HCT116 (cell line): ENCODE measurements at regions not wholly inside any gene's neighbourhood (a gene's known extent, or its start where the extent isn't known, plus 50 kb on each side); places are given as distances from the start of the nearest gene placed in this dataset.

Source experiments
- CBX3 ChIP-seq: IDR thresholded peaks from 2 replicates; pipeline ENCODE4 v1.6.1; 2012; ENCODE audit warnings: low read depth
- CEBPB ChIP-seq: IDR thresholded peaks from 2 replicates; pipeline ENCODE4 v1.6.1; 2012; ENCODE audit warnings: low read depth
- CTCF ChIP-seq, 3 experiments: fragments of 200-600 bp in 1 of 3; sonication (generic) in 1 of 3; IDR thresholded peaks in 2 of 3; conservative IDR thresholded peaks in 1 of 3; 2 replicates each; pipeline ENCODE4 v1.5.1; 2012 to 2017; ENCODE audit warnings: low read depth in 2 of 3, low read length in 2 of 3, antibody characterized with exemption in 1 of 3, borderline replicate concordance in 1 of 3, control low read depth in 1 of 3, mild to moderate bottlenecking in 1 of 3, mixed read lengths in 1 of 3, mixed run types in 1 of 3, moderate library complexity in 1 of 3; ENCODE audit not compliant: insufficient read depth in 1 of 3
- EGR1 ChIP-seq: IDR thresholded peaks from 2 replicates; pipeline ENCODE4 v1.6.1; 2012; ENCODE audit warnings: low read depth
- EZH2 ChIP-seq: fragments of 200-600 bp; sonication (generic); IDR thresholded peaks from 2 replicates; pipeline ENCODE4 v1.6.1; 2017; ENCODE audit warnings: antibody characterized with exemption, mixed run types
- JUND ChIP-seq: IDR thresholded peaks from 2 replicates; pipeline ENCODE4 v1.6.1; 2012
- POLR2A ChIP-seq: IDR thresholded peaks from 2 replicates; pipeline ENCODE4 v1.7.0; 2011; ENCODE audit warnings: borderline replicate concordance; ENCODE audit not compliant: insufficient read depth, insufficient read length; ENCODE audit errors: extremely low read depth
- POLR2AphosphoS5 ChIP-seq: IDR thresholded peaks from 2 replicates; pipeline ENCODE4 v1.6.1; 2011; ENCODE audit warnings: mild to moderate bottlenecking, low read depth, low read length, moderate library complexity
- RAD21 ChIP-seq: IDR thresholded peaks from 2 replicates; pipeline ENCODE4 v1.6.1; 2012; ENCODE audit warnings: low read depth, mild to moderate bottlenecking
- SIN3A ChIP-seq: IDR thresholded peaks from 2 replicates; pipeline ENCODE4 v1.6.1; 2012; ENCODE audit warnings: low read depth
- SP1 ChIP-seq: IDR thresholded peaks from 2 replicates; pipeline ENCODE4 v1.6.1; 2012; ENCODE audit warnings: low read depth
- ZNF274 ChIP-seq: fragments of 200-500 bp; sonication (Bioruptor generic); IDR thresholded peaks from 2 replicates; pipeline ENCODE4 v1.6.1; 2014; ENCODE audit warnings: mild to moderate bottlenecking, low read depth, low read length, inconsistent platforms

GRCh38 chr2:128464456-128464855 lies 145.8 kb upstream of the HS6ST1 start:
- no peak for TF ChIP-seq CTCF (IDR thresholded peaks at IDR 0.05 in 2 of 3, conservative IDR thresholded peaks at IDR 0.05 in 1 of 3; ENCODE audit: borderline replicate concordance in 1 of 3, insufficient read depth in 1 of 3, low read depth in 2 of 3, low read length in 2 of 3)
- no peak for TF ChIP-seq RAD21
- TF ChIP-seq POLR2A = no peak
- no peak for TF ChIP-seq POLR2AphosphoS5
- no peak for TF ChIP-seq SIN3A
- TF ChIP-seq JUND = no peak
- no peak for TF ChIP-seq SP1
- TF ChIP-seq EZH2 = no peak
- no peak for TF ChIP-seq EGR1
- TF ChIP-seq CEBPB = no peak
- TF ChIP-seq ZNF274 = no peak
- no peak for TF ChIP-seq CBX3
